GM12878 (cell line): ENCODE measurements at regions not wholly inside any gene's neighbourhood (a gene's known extent, or its start where the extent isn't known, plus 50 kb on each side); places are given as distances from the start of the nearest gene placed in this dataset.

Source experiments
- CHD1 ChIP-seq: IDR thresholded peaks from 2 replicates; pipeline ENCODE4 v1.6.1; 2012; ENCODE audit warnings: low read depth, low read length, improper control_type of control experiment
- FOS ChIP-seq: IDR thresholded peaks from 3 replicates; pipeline ENCODE4 v1.6.1; 2011; ENCODE audit warnings: borderline replicate concordance; ENCODE audit not compliant: insufficient read length; ENCODE audit errors: extremely low read depth
- GABPA ChIP-seq: IDR thresholded peaks from 2 replicates; pipeline ENCODE4 v1.6.1; 2014; ENCODE audit warnings: antibody characterized with exemption, low read depth, mild to moderate bottlenecking, inconsistent platforms
- NFIC ChIP-seq: IDR thresholded peaks from 2 replicates; pipeline ENCODE4 v1.6.1; 2012; ENCODE audit warnings: low read depth, mild to moderate bottlenecking, inconsistent platforms, low read length, moderate library complexity
- POLR2AphosphoS5 ChIP-seq: IDR thresholded peaks from 2 replicates; pipeline ENCODE4 v1.6.1; 2011; ENCODE audit warnings: mild to moderate bottlenecking, low read length, inconsistent platforms
- TAF1 ChIP-seq: IDR thresholded peaks from 2 replicates; pipeline ENCODE4 v1.6.1; 2011; ENCODE audit warnings: mild to moderate bottlenecking, low read depth, low read length, borderline replicate concordance
- TCF7 ChIP-seq: IDR thresholded peaks from 2 replicates; pipeline ENCODE4 v1.6.1; 2014; ENCODE audit warnings: antibody characterized with exemption, borderline replicate concordance
- ZNF274 ChIP-seq: IDR thresholded peaks from one replicate; pipeline ENCODE4 v1.8.0; 2011; ENCODE audit not compliant: insufficient read length, insufficient read depth
- TF ChIP-seq, protein P1 (sequence below): IDR thresholded peaks from 2 replicates; pipeline ENCODE4 v1.6.1; 2012; ENCODE audit warnings: mild to moderate bottlenecking, low read depth, low read length
- TF ChIP-seq, protein P2 (sequence below): fragments of 450-650 bp; formaldehyde crosslinking; IDR thresholded peaks from 2 replicates; pipeline ENCODE4 v1.5.0; 2022; ENCODE audit warnings: mild to moderate bottlenecking, missing genetic modification characterization
- TF ChIP-seq, protein P3 (sequence below), 3 experiments: IDR thresholded peaks in 2 of 3; conservative IDR thresholded peaks in 1 of 3; 2 replicates each; pipeline ENCODE4 v1.5.1; 2011; ENCODE audit warnings: low read depth in 3 of 3, low read length in 3 of 3, mild to moderate bottlenecking in 3 of 3, control low read depth in 2 of 3, moderate library complexity in 2 of 3, inconsistent platforms in 1 of 3, mixed read lengths in 1 of 3; ENCODE audit not compliant: control insufficient read depth in 2 of 3, insufficient read depth in 1 of 3; ENCODE audit errors: extremely low read depth in 1 of 3
- TF ChIP-seq, protein P4 (sequence below): fragments of 450-650 bp; IDR thresholded peaks from 2 replicates; pipeline ENCODE4 v1.6.1; 2017; ENCODE audit warnings: antibody characterized with exemption, mild to moderate bottlenecking, moderate library complexity

DNA sequence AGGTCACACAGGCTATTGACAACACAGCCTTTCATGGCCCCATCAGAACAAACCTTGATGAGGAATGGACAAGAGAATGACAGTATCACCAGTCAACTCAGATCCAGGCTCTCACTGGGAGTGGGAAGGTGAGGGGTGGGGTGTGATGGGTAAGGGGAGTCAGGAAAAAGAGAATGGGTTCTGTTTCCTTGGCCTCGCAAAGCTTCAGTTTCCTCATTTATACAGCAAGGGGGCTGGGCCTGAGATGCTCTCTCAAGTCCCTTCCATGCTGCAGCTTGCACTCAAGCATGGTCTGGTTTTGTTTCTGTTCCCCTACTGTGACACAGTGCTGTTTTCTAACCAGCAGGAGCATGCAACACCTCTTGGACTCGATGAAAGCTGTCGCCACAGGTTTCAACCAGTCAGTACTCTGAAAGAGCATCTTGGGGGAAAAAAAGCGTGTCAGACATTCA lies 65.7 kb upstream of the IL12A start:
- no peak for TF ChIP-seq ZNF274
- TF ChIP-seq CHD1: no peak
- peak; percentile 62; the same call in 1 of the 2 replicates for TF ChIP-seq NFIC
- no peak for TF ChIP-seq GABPA
- TF ChIP-seq POLR2AphosphoS5: no peak
- TF ChIP-seq, protein P1, sequence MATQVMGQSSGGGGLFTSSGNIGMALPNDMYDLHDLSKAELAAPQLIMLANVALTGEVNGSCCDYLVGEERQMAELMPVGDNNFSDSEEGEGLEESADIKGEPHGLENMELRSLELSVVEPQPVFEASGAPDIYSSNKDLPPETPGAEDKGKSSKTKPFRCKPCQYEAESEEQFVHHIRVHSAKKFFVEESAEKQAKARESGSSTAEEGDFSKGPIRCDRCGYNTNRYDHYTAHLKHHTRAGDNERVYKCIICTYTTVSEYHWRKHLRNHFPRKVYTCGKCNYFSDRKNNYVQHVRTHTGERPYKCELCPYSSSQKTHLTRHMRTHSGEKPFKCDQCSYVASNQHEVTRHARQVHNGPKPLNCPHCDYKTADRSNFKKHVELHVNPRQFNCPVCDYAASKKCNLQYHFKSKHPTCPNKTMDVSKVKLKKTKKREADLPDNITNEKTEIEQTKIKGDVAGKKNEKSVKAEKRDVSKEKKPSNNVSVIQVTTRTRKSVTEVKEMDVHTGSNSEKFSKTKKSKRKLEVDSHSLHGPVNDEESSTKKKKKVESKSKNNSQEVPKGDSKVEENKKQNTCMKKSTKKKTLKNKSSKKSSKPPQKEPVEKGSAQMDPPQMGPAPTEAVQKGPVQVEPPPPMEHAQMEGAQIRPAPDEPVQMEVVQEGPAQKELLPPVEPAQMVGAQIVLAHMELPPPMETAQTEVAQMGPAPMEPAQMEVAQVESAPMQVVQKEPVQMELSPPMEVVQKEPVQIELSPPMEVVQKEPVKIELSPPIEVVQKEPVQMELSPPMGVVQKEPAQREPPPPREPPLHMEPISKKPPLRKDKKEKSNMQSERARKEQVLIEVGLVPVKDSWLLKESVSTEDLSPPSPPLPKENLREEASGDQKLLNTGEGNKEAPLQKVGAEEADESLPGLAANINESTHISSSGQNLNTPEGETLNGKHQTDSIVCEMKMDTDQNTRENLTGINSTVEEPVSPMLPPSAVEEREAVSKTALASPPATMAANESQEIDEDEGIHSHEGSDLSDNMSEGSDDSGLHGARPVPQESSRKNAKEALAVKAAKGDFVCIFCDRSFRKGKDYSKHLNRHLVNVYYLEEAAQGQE: no peak
- no peak for TF ChIP-seq FOS
- TF ChIP-seq, protein P2, sequence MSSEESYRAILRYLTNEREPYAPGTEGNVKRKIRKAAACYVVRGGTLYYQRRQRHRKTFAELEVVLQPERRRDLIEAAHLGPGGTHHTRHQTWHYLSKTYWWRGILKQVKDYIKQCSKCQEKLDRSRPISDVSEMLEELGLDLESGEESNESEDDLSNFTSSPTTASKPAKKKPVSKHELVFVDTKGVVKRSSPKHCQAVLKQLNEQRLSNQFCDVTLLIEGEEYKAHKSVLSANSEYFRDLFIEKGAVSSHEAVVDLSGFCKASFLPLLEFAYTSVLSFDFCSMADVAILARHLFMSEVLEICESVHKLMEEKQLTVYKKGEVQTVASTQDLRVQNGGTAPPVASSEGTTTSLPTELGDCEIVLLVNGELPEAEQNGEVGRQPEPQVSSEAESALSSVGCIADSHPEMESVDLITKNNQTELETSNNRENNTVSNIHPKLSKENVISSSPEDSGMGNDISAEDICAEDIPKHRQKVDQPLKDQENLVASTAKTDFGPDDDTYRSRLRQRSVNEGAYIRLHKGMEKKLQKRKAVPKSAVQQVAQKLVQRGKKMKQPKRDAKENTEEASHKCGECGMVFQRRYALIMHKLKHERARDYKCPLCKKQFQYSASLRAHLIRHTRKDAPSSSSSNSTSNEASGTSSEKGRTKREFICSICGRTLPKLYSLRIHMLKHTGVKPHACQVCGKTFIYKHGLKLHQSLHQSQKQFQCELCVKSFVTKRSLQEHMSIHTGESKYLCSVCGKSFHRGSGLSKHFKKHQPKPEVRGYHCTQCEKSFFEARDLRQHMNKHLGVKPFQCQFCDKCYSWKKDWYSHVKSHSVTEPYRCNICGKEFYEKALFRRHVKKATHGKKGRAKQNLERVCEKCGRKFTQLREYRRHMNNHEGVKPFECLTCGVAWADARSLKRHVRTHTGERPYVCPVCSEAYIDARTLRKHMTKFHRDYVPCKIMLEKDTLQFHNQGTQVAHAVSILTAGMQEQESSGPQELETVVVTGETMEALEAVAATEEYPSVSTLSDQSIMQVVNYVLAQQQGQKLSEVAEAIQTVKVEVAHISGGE: no peak
- TF ChIP-seq, protein P3, sequence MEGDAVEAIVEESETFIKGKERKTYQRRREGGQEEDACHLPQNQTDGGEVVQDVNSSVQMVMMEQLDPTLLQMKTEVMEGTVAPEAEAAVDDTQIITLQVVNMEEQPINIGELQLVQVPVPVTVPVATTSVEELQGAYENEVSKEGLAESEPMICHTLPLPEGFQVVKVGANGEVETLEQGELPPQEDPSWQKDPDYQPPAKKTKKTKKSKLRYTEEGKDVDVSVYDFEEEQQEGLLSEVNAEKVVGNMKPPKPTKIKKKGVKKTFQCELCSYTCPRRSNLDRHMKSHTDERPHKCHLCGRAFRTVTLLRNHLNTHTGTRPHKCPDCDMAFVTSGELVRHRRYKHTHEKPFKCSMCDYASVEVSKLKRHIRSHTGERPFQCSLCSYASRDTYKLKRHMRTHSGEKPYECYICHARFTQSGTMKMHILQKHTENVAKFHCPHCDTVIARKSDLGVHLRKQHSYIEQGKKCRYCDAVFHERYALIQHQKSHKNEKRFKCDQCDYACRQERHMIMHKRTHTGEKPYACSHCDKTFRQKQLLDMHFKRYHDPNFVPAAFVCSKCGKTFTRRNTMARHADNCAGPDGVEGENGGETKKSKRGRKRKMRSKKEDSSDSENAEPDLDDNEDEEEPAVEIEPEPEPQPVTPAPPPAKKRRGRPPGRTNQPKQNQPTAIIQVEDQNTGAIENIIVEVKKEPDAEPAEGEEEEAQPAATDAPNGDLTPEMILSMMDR (IDR thresholded peaks at IDR 0.05 in 2 of 3, conservative IDR thresholded peaks at IDR 0.05 in 1 of 3; ENCODE audit: control insufficient read depth in 2 of 3, extremely low read depth in 1 of 3, insufficient read depth in 1 of 3, low read depth in 3 of 3, low read length in 3 of 3): peak in 1 of 3 experiments; percentile 16; a peak in 1 of 6 replicates
- TF ChIP-seq TAF1: 0 out of 2 replicates have a peak, but pooled peaks have one; percentile 42
- TF ChIP-seq TCF7: no peak
- TF ChIP-seq, protein P4, sequence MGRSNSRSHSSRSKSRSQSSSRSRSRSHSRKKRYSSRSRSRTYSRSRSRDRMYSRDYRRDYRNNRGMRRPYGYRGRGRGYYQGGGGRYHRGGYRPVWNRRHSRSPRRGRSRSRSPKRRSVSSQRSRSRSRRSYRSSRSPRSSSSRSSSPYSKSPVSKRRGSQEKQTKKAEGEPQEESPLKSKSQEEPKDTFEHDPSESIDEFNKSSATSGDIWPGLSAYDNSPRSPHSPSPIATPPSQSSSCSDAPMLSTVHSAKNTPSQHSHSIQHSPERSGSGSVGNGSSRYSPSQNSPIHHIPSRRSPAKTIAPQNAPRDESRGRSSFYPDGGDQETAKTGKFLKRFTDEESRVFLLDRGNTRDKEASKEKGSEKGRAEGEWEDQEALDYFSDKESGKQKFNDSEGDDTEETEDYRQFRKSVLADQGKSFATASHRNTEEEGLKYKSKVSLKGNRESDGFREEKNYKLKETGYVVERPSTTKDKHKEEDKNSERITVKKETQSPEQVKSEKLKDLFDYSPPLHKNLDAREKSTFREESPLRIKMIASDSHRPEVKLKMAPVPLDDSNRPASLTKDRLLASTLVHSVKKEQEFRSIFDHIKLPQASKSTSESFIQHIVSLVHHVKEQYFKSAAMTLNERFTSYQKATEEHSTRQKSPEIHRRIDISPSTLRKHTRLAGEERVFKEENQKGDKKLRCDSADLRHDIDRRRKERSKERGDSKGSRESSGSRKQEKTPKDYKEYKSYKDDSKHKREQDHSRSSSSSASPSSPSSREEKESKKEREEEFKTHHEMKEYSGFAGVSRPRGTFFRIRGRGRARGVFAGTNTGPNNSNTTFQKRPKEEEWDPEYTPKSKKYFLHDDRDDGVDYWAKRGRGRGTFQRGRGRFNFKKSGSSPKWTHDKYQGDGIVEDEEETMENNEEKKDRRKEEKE: no peak
